GM03348 (cell line): ENCODE measurements at regions not wholly inside any gene's neighbourhood (a gene's known extent, or its start where the extent isn't known, plus 50 kb on each side); places are given as distances from the start of the nearest gene placed in this dataset.
"Not testable (repeated sequence)": the region's sequence is repeated elsewhere in the genome, so short reads cannot be mapped to it uniquely, and the experiment has no call there.

ENCODE experiments used
- DNase-seq: peaks from one replicate; pipeline ENCODE4 v3.0.0; 2012; ENCODE audit warnings: low spot score

GRCh38 chr2:195572895-195573683 lies 83.9 kb upstream of the SLC39A10 start:
- no peak for DNase-seq

- no peak for DNase-seq
These were observed 86.7 kb upstream of the SLC39A10 start for GRCh38 chr2:195570329-195570728.

- no peak for DNase-seq
These were observed 87.8 kb upstream of the SLC39A10 start for GRCh38 chr2:195569255-195569654.

DNA sequence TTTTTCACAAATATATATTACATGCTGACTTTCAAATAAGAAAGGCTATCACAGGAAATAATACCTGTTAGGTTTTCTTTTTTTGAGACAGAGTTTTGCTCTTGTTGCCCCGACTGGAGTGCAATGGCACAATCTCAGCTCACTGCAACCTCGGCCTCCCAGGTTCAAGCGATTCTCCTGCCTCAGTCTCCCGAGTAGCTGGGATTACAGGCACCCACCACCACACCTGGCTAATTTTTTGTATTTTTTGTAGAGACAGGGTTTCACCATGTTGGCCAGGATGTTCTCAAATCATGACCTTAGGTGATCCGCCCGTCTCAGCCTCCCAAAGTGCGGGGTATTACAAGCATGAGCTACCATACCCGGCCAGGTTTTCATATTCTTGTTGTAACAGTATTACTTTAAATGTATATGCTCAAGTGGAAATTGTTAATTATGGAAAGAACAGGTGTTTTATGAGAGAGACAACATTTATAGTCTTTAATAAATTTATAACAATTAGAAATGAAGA lies 92.3 kb upstream of the SLC39A10 start:
- DNase-seq, result not testable (repeated sequence)

- DNase-seq, result peak; percentile 77
These were observed 93.0 kb upstream of the SLC39A10 start for GRCh38 chr2:195563857-195564512.

- no peak for DNase-seq
These were observed 94.2 kb upstream of the SLC39A10 start for GRCh38 chr2:195562570-195563566.

- peak; percentile 77 for DNase-seq
These were observed 95.7 kb upstream of the SLC39A10 start for GRCh38 chr2:195561116-195561921.

DNA sequence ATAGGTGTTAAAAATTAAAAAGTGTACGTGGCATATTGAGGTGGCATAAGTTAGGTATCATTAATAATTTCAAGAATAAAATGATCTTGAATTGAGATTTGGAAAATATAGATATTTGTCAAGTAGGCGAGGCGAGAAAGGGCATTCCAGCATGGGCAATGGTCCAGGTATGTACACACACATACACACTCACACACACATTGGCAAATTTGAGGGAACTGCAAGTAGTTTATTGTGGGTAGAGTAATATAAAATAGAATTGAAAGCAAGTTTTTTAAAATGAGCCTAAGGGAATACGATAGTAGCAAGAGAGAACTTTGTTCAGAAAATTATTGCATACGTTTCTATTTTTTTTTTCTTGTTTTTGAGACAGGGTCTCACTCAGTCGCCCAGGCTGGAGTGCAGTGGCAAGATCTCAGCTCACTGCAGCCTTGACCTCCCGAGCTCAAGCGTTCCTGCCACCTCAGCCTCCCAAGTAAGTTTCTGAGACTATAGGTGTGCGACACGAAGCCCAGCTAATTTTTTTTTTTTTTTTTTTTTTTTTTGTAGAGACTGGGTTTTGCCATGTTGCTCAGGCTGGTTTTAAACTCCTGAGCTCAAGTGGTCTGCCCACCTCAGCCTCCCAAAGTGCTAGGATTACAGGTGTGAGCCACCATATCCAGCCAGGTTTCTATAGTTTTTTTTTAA lies 96.7 kb upstream of the SLC39A10 start:
- DNase-seq, result no peak

- DNase-seq, result peak; percentile 67
These were observed 97.6 kb upstream of the SLC39A10 start for GRCh38 chr2:195559431-195559914.

DNA sequence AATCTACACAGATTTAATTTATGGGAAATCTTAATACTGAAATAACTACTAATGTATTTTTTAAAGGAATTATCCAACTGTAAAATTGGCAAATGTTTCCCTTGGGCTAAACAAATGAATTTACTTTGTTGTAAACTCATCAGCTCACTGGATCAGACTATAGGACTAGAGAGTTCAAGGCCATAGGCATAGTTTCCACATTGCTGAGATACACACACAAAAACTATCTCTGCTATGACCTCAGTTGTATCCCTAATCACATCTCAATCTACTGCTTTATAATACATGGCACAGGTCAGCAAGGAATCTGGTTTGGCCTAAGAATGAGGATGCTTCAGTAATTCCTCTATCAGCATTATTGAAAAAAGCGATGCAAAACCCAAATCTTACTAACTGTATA lies 101.1 kb upstream of the SLC39A10 start:
- no peak for DNase-seq

GRCh38 chr2:195552581-195552980 lies 104.4 kb upstream of the SLC39A10 start:
- no peak for DNase-seq

DNA sequence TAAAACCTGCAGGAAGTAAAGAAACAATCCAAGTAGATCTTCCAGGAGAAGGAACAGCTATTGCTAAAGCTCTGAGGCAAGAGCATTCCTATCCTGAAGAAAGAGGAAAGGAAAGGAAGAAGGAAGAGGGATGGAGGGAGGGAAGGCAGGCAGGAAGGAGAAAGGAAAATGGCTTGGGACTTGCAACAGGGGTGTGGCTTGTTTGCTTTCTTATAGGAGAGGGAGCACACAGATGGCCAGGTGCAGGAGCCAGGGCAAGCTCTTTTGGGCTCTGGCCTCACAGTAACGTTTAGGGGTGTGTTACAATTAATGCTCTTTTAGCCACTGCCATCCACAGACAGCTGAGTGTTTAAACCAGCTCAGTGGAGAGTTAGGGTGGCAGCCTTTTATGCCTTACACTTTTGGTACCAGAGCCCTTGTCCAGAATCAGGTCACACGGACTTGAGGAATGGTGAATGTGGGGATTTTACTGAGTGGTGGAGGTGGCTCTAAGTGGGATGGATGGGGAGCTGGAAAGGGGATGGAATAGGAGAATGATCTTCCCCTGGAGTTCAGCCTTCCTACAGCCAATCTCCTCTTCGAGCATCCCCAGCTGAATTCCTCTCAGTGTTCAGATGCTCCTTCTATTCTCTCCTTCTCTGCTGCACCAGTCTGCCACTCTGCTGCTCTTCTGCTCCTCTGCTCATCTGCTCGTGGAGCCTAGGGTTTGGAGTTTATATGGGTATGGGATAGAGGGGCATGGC lies 108.7 kb upstream of the SLC39A10 start:
- no peak for DNase-seq

DNA sequence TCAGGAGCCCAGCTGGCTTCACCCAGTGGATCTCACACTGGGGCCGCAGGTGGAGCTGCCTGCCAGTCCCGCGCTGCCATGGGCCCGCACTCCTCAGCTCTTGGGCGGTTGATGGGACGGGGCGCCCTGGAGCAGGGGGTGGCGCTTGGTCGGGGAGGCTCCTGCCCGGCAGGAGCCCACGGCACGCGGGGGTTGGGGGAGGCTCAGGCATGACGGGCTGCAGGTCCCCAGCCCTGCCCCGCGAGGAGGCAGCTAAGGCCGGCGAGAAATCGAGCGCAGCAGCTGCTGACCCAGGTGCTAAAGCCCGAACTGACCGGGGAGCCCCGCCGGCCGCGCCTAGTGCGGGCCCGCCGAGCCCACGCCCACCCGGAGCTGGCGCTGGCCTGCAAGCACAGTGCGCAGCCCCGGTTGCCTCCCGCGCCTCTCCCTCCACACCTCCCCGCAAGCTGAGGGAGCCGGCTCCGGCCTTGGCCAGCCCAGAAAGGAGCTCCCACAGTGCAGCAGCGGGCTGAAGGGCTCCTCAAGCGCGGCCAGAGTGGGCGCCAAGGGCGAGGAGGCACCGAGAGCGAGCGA lies 109.7 kb upstream of the SLC39A10 start:
- DNase-seq, result not testable (repeated sequence)

- no peak for DNase-seq
These were observed 111.2 kb upstream of the SLC39A10 start for GRCh38 chr2:195545811-195546210.

GRCh38 chr2:195543902-195544894 lies 112.8 kb upstream of the SLC39A10 start:
- DNase-seq, result peak; percentile 29

DNA sequence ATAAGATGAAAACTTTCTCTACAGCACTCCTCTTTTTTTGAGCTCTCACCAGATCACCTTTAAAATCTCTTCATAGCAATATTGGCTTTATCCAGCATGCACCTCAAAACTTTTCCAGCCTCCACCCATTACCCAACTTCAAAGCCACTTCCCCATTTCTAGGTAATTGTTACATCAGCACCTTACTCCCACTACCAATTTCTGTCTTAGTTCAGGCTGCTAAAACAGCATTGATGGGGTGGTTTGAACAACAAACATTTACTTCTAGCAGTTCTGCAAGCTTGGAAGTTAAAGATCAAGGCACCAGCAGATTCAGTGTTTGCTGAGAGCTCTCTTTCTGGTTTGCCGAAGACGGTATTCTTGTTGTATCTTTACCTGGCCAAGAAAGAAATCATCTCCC lies 114.0 kb upstream of the SLC39A10 start:
- DNase-seq, result no peak

GRCh38 chr2:195542067-195542466 lies 115.0 kb upstream of the SLC39A10 start:
- no peak for DNase-seq

DNA sequence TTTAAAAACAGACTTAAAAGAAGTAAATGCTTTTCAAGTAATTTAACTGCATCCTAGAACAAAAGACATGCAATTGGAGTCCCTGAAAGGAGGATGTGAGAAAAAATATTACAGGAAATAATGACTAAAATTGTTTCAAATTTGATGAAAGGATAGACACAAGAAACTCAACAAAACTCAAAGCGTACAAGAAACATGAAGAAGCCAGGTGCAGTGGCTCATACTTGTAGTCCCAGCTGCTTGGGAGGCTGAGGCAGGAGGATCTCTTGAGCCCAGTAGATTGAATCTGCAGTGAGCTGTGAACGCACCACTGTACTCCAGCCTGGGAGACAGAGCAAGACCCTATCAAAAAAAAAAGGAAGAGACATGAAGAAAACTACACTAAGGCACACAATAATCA lies 118.1 kb upstream of the SLC39A10 start:
- DNase-seq, result no peak
